Panc1 (cell line): ENCODE measurements at regions not wholly inside any gene's neighbourhood (a gene's known extent, or its start where the extent isn't known, plus 50 kb on each side); places are given as distances from the start of the nearest gene placed in this dataset.

Experiments
- ATAC-seq: fragments of 200-7000 bp; cut with Tn5 transposase; 2 replicates; pipeline ENCODE4 v1.9.1; 2020; ENCODE audit warnings: mild to moderate bottlenecking, moderate library complexity
- BruUV-seq: library from RNA; stranded (reverse); fragments of 400-500 nt; replicated peaks from 2 replicates; lab custom pipeline; 2021; lab: Mats Ljungman, UMichigan
- CTCF ChIA-PET: fragments of 300-600 bp; sonication (Branson Sonifier 250); formaldehyde crosslinking; loops from one replicate; lab custom pipeline; 2022; ENCODE audit warnings: antibody characterized with exemption; lab: Charles Lee
- POLR2A ChIA-PET: fragments of 300-600 bp; sonication (Branson Sonifier 250); formaldehyde crosslinking; loops from one replicate; lab custom pipeline; 2022; ENCODE audit warnings: antibody characterized with exemption; lab: Charles Lee
- DNase-seq: peaks from one replicate; pipeline ENCODE4 v3.0.0-alpha.2; 2010; ENCODE audit warnings: low read depth, low spot score
- H3K27ac ChIP-seq: 2 replicates; pipeline ENCODE4 v1.5.1; 2011; ENCODE audit warnings: mild to moderate bottlenecking, low read length, inconsistent platforms
- H3K27me3 ChIP-seq: fragments of 200-500 bp; sonication (Bioruptor generic); 2 replicates; pipeline ENCODE4 v1.6.0; 2014; ENCODE audit warnings: low read length, inconsistent platforms; ENCODE audit not compliant: control insufficient read depth, insufficient read depth
- H3K36me3 ChIP-seq: fragments of 200-500 bp; sonication (Bioruptor generic); 2 replicates; pipeline ENCODE4 v1.5.1; 2014; ENCODE audit warnings: inconsistent platforms, mild to moderate bottlenecking, low read length, moderate library complexity; ENCODE audit not compliant: control insufficient read depth, insufficient read depth
- H3K4me1 ChIP-seq: 2 replicates; pipeline ENCODE4 v1.5.1; 2011; ENCODE audit warnings: inconsistent platforms, mild to moderate bottlenecking, low read length, moderate library complexity; ENCODE audit not compliant: control insufficient read depth, insufficient read depth
- H3K4me3 ChIP-seq, 2 experiments: 2 replicates each; pipeline ENCODE4 v1.5.1; 2011 to 2012; ENCODE audit warnings: low read depth in 2 of 2, low read length in 2 of 2, mild to moderate bottlenecking in 2 of 2, inconsistent platforms in 1 of 2, moderate library complexity in 1 of 2
- H3K9me3 ChIP-seq: fragments of 200-500 bp; sonication (Bioruptor generic); 2 replicates; pipeline ENCODE4 v1.5.1; 2014; ENCODE audit warnings: low read depth, mild to moderate bottlenecking, inconsistent platforms, low read length, moderate library complexity; ENCODE audit not compliant: control insufficient read depth, insufficient read depth
- POLR2AphosphoS5 ChIP-seq: IDR thresholded peaks from 2 replicates; pipeline ENCODE4 v1.6.1; 2012; ENCODE audit warnings: mild to moderate bottlenecking, low read depth, low read length, moderate library complexity
- SIN3A ChIP-seq: IDR thresholded peaks from 2 replicates; pipeline ENCODE4 v1.6.1; 2012; ENCODE audit warnings: low read depth, mild to moderate bottlenecking, low read length, moderate library complexity, borderline replicate concordance; ENCODE audit not compliant: insufficient read depth
- TCF7L2 ChIP-seq: IDR thresholded peaks from 2 replicates; pipeline ENCODE4 v1.6.1; 2011; ENCODE audit warnings: mild to moderate bottlenecking, low read depth, low read length, inconsistent platforms
- in situ Hi-C: cut with HindIII; loops from 2 replicates; pipeline ENCODE4 v1.10.0; 2016; ENCODE audit warnings: low sequenced_read_pairs, low pct_unique_long_range_greater_than_20kb
- intact Hi-C: fragments of 100-400 bp; cut with micrococcal nuclease; formaldehyde crosslinking; loops from one replicate; pipeline ENCODE4 v1.10.0; 2022; ENCODE audit not compliant: unreplicated experiment
- TF ChIP-seq, protein P1 (sequence below), 2 experiments: IDR thresholded peaks; 2 replicates each; pipeline ENCODE4 v1.6.1; 2011 to 2012; ENCODE audit warnings: low read depth in 2 of 2, control low read depth in 1 of 2, low read length in 1 of 2, mild to moderate bottlenecking in 1 of 2, moderate library complexity in 1 of 2; ENCODE audit not compliant: insufficient read depth in 1 of 2
- TF ChIP-seq, protein P2 (sequence below): fragments of 450-650 bp; IDR thresholded peaks from 2 replicates; pipeline ENCODE4 v1.5.1; 2017; ENCODE audit warnings: mild to moderate bottlenecking

DNA sequence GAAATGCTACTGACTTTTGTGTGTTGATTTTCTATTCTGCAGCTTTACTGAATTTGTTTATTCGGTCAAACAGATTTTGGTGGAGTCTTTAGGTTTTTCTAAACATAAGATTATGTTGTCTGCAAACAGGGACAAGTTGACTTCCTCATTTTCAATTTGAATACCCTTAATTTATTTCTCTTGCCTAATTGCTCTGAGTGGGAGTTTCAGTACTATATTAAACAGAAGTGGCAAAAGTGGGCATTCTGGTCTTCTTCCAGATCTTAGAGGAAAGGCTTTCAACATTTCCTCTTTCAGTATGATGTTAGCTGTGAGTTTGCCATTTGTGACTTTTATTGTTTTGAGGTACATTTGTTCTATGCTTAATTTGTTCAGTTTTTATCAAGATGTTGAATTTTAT is 268.5 kb downstream of the WNT5A start:
- no peaks in the 10 kb centered on the region for H3K36me3 ChIP-seq
- H3K27me3 ChIP-seq = no peaks in the 10 kb centered on the region
- BruUV-seq = no TSS peak

DNA sequence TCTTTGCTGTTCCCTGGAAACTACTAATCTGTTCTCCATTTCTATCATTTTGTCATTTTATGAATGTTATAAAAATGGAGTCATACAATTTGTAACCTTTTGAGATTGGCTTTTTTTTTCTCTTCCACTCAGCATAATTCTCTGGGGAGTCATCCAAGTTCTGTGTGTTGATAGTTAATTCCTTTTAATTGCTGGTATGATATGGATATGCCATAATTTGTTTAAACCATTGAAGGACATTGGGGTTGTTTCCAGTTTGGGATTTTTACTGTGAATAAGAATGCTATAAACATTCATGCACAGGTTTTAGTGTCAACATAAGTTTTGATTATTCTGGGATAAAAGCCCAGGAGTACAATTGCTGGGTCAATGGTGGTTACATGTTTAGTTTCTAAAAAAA is 279.4 kb downstream of the WNT5A start:
- no peak overlapping the region for H3K4me3 ChIP-seq
- in situ Hi-C loops = no loop called here
- no TSS peak for BruUV-seq
- no peak overlapping the region for H3K27ac ChIP-seq
- ChIA-PET POLR2A (no interaction called here), CTCF (no interaction called here)
- no peaks in the 10 kb centered on the region for H3K4me1 ChIP-seq
- DNase-seq (no peak), ATAC-seq (no peak)
- intact Hi-C loops = no loop called here
- TF ChIP-seq POLR2AphosphoS5 (no peak), TCF7L2 (no peak), SIN3A (no peak)
- TF ChIP-seq, protein P1, sequence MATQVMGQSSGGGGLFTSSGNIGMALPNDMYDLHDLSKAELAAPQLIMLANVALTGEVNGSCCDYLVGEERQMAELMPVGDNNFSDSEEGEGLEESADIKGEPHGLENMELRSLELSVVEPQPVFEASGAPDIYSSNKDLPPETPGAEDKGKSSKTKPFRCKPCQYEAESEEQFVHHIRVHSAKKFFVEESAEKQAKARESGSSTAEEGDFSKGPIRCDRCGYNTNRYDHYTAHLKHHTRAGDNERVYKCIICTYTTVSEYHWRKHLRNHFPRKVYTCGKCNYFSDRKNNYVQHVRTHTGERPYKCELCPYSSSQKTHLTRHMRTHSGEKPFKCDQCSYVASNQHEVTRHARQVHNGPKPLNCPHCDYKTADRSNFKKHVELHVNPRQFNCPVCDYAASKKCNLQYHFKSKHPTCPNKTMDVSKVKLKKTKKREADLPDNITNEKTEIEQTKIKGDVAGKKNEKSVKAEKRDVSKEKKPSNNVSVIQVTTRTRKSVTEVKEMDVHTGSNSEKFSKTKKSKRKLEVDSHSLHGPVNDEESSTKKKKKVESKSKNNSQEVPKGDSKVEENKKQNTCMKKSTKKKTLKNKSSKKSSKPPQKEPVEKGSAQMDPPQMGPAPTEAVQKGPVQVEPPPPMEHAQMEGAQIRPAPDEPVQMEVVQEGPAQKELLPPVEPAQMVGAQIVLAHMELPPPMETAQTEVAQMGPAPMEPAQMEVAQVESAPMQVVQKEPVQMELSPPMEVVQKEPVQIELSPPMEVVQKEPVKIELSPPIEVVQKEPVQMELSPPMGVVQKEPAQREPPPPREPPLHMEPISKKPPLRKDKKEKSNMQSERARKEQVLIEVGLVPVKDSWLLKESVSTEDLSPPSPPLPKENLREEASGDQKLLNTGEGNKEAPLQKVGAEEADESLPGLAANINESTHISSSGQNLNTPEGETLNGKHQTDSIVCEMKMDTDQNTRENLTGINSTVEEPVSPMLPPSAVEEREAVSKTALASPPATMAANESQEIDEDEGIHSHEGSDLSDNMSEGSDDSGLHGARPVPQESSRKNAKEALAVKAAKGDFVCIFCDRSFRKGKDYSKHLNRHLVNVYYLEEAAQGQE (IDR thresholded peaks at IDR 0.05; ENCODE audit: insufficient read depth in 1 of 2, low read depth in 2 of 2, low read length in 1 of 2) = no peak
- TF ChIP-seq, protein P2, sequence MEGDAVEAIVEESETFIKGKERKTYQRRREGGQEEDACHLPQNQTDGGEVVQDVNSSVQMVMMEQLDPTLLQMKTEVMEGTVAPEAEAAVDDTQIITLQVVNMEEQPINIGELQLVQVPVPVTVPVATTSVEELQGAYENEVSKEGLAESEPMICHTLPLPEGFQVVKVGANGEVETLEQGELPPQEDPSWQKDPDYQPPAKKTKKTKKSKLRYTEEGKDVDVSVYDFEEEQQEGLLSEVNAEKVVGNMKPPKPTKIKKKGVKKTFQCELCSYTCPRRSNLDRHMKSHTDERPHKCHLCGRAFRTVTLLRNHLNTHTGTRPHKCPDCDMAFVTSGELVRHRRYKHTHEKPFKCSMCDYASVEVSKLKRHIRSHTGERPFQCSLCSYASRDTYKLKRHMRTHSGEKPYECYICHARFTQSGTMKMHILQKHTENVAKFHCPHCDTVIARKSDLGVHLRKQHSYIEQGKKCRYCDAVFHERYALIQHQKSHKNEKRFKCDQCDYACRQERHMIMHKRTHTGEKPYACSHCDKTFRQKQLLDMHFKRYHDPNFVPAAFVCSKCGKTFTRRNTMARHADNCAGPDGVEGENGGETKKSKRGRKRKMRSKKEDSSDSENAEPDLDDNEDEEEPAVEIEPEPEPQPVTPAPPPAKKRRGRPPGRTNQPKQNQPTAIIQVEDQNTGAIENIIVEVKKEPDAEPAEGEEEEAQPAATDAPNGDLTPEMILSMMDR = no peak
- H3K36me3 ChIP-seq = no peaks in the 10 kb centered on the region
- no peaks in the 10 kb centered on the region for H3K27me3 ChIP-seq
- no peaks in the 10 kb centered on the region for H3K9me3 ChIP-seq

More for the DNA sequence above, 268.5 kb downstream of the WNT5A start:
- no peak overlapping the region for H3K4me3 ChIP-seq
- DNase-seq (no peak), ATAC-seq (no peak)
- no peaks in the 10 kb centered on the region for H3K9me3 ChIP-seq
- no peaks in the 10 kb centered on the region for H3K4me1 ChIP-seq
- no peak overlapping the region for H3K27ac ChIP-seq
- in situ Hi-C loops (no loop called here), intact Hi-C loops (no loop called here)
- TF ChIP-seq, protein P1 (IDR thresholded peaks at IDR 0.05; ENCODE audit: insufficient read depth in 1 of 2, low read depth in 2 of 2, low read length in 1 of 2) = no peak
- TF ChIP-seq SIN3A (no peak), POLR2AphosphoS5 (no peak), TCF7L2 (no peak)
- TF ChIP-seq, protein P2 = no peak
- ChIA-PET POLR2A (no interaction called here), CTCF (no interaction called here)
